ENCODE measurements at regions not wholly inside any gene's neighbourhood (a gene's known extent, or its start where the extent isn't known, plus 50 kb on each side); places are given as distances from the start of the nearest gene placed in this dataset.

DNA sequence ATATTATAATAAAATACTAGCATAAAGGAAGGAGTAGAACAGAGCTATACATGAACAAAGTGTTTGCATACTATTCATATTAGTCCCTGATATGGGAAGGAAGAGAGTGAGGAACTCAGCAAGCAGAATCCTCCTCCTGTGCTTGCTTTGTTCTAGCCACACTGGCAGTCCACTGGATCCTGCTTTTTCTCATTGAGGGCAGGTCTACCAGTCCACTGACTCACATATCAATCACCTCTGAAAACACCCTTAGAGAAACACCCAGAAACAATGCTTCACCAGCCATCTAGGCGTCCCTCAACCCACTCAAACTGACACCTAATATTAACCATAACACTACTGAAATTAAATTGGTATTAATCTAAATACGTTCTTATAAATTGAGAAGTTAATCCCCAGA is 1861.7 kb upstream of the SEL1L start:
- dilution Hi-C loops (cut with MboI; ENCODE audit: extremely low pct_ligation_motif_present, low sequenced_read_pairs) (no loop called here), intact Hi-C loops (cut with micrococcal nuclease) (no loop called here)
- no peak overlapping the region for H3K4me3 ChIP-seq (replicated peaks in 1 of 3; ENCODE audit: insufficient read depth in 1 of 3, low read depth in 1 of 3, low read length in 3 of 3)
- FAIRE-seq (no peak), DNase-seq (ENCODE audit: low read depth, low spot score) (no peak)
- H3K9me1 ChIP-seq (replicated peaks; ENCODE audit: control insufficient read depth, extremely low read depth, insufficient read depth, low read length): no peaks in the 10 kb centered on the region
- CTCF ChIA-PET: no interaction called here
- no peaks in the 10 kb centered on the region for H3K79me2 ChIP-seq (ENCODE audit: control insufficient read depth, insufficient read depth, low read length)
- no peaks in the 10 kb centered on the region for H3K4me1 ChIP-seq (ENCODE audit: control insufficient read depth, extremely low read depth, insufficient read depth, low read length)
- H4K20me1 ChIP-seq (replicated peaks; ENCODE audit: control insufficient read depth, extremely low read depth, insufficient read depth, low read length): no peaks in the 10 kb centered on the region
- H3K4me2 ChIP-seq (ENCODE audit: insufficient read depth, low read length): no peak overlapping the region
- TF ChIP-seq POLR2A (IDR thresholded peaks at IDR 0.05; ENCODE audit: low read depth, low read length) (no peak), EZH2 (IDR thresholded peaks at IDR 0.05; ENCODE audit: borderline replicate concordance, low read depth, low read length, severe bottlenecking) (no peak), GATA2 (IDR thresholded peaks at IDR 0.05; ENCODE audit: insufficient read depth, insufficient read length, low read depth, low read length) (no peak), FOS (IDR thresholded peaks at IDR 0.05; ENCODE audit: borderline replicate concordance, insufficient read depth, low read length) (no peak), MYC (IDR thresholded peaks at IDR 0.05; ENCODE audit: low read depth, low read length) (no peak), JUN (IDR thresholded peaks at IDR 0.05; ENCODE audit: borderline replicate concordance, insufficient read depth, insufficient read length, low read depth) (no peak), POLR2AphosphoS5 (IDR thresholded peaks at IDR 0.05; ENCODE audit: insufficient read depth, low read depth, low read length) (no peak)
- TF ChIP-seq, protein P1, sequence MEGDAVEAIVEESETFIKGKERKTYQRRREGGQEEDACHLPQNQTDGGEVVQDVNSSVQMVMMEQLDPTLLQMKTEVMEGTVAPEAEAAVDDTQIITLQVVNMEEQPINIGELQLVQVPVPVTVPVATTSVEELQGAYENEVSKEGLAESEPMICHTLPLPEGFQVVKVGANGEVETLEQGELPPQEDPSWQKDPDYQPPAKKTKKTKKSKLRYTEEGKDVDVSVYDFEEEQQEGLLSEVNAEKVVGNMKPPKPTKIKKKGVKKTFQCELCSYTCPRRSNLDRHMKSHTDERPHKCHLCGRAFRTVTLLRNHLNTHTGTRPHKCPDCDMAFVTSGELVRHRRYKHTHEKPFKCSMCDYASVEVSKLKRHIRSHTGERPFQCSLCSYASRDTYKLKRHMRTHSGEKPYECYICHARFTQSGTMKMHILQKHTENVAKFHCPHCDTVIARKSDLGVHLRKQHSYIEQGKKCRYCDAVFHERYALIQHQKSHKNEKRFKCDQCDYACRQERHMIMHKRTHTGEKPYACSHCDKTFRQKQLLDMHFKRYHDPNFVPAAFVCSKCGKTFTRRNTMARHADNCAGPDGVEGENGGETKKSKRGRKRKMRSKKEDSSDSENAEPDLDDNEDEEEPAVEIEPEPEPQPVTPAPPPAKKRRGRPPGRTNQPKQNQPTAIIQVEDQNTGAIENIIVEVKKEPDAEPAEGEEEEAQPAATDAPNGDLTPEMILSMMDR (IDR thresholded peaks at IDR 0.05; ENCODE audit: extremely low read depth in 1 of 2, insufficient read depth in 1 of 2, low read depth in 1 of 2, low read length in 2 of 2): no peak
- TF ChIP-seq, protein P2, sequence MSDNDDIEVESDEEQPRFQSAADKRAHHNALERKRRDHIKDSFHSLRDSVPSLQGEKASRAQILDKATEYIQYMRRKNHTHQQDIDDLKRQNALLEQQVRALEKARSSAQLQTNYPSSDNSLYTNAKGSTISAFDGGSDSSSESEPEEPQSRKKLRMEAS (IDR thresholded peaks at IDR 0.05; ENCODE audit: insufficient read depth, insufficient read length): no peak
- H3K9ac ChIP-seq (replicated peaks; ENCODE audit: extremely low read depth, insufficient read depth, low read length): no peak overlapping the region
- no peaks in the 10 kb centered on the region for H3K9me3 ChIP-seq (replicated peaks; ENCODE audit: control insufficient read depth, insufficient read depth, low read length)
- H2AFZ ChIP-seq (ENCODE audit: low read depth, low read length): no peak overlapping the region
- POLR2A ChIA-PET: no interaction called here
- H3K36me3 ChIP-seq (ENCODE audit: control insufficient read depth in 2 of 2, extremely low read depth in 1 of 2, insufficient read depth in 2 of 2, low read length in 2 of 2): no peaks in the 10 kb centered on the region
- H3K27ac ChIP-seq (ENCODE audit: insufficient read depth, low read depth, low read length): no peak overlapping the region
- BruUV-seq (replicated peaks): no TSS peak
- no peaks in the 10 kb centered on the region for H3K27me3 ChIP-seq (ENCODE audit: control insufficient read depth in 2 of 2, insufficient read depth in 2 of 2, low read length in 2 of 2)
